ENCODE measurements at regions not wholly inside any gene's neighbourhood (a gene's known extent, or its start where the extent isn't known, plus 50 kb on each side); places are given as distances from the start of the nearest gene placed in this dataset.
A peak's percentile ranks its signal among the peaks of the same experiment; 100 is the strongest.
"Not testable (repeated sequence)": the region's sequence is repeated elsewhere in the genome, so short reads cannot be mapped to it uniquely, and the experiment has no call there.

DNA sequence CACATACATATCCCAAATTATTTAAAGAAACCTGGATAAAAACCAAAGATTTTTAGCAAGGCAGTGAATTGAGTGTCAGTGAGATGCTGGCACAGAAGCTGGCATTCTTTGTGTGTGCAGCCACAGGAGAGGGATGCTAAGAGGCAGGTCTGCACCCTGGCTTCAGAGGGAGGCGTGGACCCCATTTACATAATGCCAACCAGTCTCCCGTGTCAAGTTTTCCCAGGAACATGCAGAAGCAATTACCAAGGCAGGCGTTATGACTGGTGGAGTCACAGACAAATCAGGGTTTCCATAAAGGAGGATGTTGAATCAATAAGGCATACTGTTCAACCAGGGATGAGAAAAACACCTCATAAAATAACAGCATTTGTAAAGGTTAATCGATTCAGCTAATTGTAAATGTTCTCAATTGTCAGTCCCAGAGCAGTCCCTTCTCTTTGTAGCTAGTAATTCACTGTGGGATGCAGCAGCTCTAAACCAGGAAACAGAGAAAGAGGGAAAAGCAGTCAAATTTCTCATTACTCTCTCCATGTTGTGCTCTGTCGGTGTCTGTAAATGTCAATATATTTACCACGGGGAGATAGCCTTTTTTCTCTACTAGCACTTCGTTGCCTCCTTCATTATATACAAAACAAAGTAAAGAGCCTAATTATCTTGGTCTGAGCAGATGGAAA is 452.4 kb upstream of the GRAMD2B start:
- DNase-seq (ENCODE audit: insufficient read length, low spot score) (no peak), FAIRE-seq (no peak)

DNA sequence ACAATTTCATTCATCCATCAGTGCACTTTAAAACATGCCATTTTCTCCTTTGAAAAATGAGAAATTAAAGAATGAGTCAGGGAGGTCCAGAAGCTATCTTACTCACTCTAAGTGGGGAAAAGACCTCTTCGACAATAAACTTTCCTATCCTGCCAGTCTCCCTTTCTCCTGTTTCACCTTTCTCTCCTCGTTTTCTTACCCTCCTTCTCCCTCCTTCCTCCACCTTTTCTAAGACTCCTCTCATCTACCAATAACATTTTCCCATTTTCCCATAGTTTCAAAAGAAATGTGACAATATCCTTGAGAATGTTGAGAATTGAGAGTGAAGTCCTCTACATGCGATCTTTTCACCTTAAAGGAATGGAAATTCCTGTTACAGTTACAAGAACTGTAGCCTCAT is 450.5 kb upstream of the GRAMD2B start:
- no peak for DNase-seq (ENCODE audit: insufficient read length, low spot score)
- no peak for FAIRE-seq

DNA sequence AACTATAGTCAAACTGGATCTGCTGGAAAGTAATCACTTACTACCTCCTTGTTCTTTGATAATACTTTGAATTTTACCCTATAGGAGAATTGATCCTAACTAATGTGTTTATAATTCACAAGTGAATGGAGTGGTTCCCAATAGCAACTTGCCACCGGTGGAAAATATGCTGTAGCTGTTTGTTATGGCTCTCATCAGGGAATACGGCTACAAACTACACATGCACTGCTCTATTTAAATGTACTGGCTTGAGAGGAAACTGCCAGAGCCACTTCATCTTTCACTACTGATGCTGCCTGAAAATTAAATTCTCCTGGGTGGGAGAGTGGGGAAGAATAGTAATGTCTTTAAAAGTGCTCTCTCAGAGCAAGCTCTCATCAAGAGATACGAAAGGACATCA is 448.5 kb upstream of the GRAMD2B start:
- FAIRE-seq (no peak), DNase-seq (ENCODE audit: insufficient read length, low spot score) (no peak)

DNA sequence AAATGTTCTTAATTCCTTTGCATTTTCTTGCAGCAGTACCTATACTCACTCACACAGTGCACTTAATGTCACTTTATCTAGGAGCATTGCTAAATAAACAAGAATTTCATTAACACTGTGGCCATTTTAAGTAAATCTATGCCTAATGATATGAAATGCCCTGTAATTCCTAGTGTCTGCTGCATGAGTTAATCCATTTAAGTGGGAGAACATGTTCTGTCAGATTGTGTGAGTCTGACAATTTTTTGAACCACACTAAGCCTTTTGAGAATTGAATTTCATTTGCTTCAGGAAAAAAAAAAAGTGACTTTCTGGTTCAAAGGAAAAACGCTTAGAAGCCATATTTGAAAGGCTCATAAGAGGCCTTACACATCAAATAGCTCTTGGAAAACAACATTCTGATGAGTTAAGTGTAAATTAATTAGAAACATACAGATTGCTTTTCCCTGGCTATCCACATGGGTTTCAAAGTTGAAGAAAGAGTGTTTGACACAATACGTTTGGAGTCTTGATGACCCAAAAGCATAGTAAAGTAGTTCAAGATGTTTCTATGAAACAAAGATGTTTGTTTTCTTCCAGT is 446.7 kb upstream of the GRAMD2B start:
- DNase-seq (ENCODE audit: insufficient read length, low spot score) (no peak), FAIRE-seq (no peak)

DNA sequence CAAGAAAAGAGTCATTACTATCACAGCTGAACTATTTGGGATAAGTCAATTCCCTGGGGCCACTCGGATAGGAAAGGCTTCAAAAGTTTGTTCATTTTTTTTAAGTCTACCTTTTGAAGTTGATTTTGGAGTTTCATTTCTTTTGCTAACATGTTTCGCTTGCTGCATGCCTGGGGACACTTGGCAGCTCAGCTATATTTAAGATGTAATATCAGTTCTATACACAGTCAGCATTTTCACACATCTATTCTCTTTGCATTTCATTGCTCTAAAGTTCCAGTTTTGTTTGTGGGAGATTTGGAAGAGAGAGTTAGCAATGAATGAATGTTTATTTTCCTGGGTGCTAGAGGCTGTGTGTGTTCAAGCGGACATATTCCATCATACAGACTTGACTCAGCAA is 445.2 kb upstream of the GRAMD2B start:
- FAIRE-seq = no peak
- DNase-seq (ENCODE audit: insufficient read length, low spot score) = no peak

DNA sequence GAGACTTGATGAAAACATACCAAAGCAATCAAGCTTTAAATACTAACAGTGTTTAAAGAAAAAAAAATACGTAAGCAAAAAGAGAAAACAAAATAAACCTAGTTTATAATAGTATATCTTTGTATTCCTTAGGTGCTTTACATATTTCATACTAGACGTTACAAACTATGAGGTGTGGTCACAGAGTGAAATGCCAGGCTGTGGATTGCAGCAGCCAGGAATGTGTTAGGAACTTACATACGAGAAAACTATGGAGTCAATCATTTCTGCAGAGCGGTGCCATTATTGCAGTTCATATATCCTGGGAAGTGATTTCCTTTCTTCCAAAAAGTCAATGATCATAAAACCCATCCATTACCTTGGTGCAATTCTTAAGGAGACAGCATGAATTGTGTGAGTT is 443.6 kb upstream of the GRAMD2B start:
- DNase-seq (ENCODE audit: insufficient read length, low spot score) (no peak), FAIRE-seq (no peak)

DNA sequence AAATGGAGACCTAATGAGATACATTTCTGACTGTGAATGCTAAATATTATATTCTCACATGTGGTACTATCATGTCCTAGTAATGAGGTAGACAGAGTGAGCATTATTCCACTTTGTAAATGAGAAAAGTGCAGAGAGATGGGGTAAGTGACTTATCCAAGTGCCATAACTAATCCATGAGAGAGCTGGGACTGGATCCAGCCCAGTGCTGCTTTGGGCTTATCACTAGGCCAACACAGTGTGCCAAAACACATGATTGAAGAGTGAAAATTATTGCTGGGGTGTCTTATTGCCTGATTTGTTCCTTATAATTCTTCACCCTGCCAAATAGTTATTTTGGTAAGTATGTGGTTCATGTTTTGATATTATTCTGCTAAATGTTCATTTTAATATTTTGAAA is 442.2 kb upstream of the GRAMD2B start:
- no peak for FAIRE-seq
- no peak for DNase-seq (ENCODE audit: insufficient read length, low spot score)

DNA sequence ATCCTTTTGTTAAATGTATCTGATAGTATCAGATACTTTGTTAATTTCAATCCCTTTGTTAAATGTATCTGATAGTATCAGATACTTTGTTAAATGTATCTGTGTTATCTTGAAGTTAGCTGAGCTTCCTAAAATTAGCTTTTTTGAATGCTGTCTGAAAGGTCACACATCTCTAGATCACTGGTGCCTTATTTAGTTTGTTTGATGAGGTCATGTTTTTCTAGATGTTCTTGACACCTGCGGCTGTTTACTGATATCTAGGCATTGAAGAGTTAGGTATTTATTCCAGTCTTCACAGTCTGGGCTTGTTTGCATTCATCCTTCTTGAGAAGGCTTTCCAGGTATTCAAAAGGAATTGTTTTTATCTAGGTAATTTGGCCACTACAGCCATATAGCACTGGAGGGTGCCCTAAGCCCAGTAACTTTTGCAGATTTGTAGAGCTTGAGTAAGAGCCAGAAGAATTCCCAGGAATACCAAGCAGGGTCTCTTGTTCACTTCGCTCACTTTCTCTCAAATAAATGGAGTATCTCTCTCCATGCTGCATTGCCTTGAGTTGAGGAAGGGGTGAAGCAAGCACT is 435.4 kb upstream of the GRAMD2B start:
- no peak for DNase-seq (ENCODE audit: insufficient read length, low spot score)
- no peak for FAIRE-seq

DNA sequence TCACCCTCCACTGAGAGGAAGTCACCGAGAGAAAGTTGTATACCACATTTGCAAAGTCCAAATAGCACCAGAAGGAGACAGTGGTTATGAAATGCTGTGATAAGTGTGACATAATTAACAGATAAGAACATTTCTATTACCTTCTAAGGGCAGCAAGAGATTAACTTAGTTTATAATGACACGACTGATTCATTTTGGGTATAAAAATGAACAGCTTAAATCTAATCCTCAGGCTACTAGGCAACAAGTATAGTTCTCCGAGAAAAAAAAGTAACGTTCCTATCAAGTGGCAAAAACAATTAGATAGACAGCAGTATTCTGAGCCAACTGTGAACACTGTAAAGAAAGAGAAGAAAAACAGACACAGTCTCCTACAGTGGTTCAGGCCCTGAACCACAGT is 431.2 kb upstream of the GRAMD2B start:
- FAIRE-seq (no peak), DNase-seq (ENCODE audit: insufficient read length, low spot score) (no peak)

DNA sequence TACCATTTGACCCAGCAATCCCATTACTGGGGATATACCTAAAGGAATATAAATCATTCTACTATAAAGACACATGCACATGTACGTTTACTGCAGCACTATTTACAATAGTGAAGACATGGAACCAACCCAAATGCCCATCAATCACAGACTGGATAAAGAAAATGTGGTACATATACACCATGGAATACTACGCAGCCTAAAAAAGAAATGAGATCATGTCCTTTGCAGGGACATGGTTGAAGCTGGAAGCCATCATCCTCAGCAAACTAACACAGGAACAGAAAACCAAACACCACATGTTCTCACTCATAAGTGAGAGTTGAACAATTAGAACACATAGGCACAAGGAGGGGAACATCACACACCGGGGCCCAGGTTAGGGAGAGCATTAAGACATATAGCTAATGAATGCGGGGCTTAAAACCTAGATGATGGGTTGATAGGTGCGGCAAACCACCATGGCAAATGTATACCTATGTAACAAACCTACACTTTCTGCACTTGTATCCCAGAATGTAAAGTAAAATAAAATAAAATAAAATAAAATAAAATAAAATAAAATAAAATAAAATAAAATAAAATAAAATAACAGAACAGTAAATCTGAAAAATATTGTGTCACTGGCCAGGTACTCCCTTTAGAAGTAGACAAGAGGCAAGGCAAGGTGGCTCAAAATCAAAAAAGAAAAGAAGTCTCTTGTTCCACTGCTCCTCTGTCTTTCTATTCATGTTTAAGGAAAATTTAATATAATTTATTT is 423.8 kb upstream of the GRAMD2B start:
- DNase-seq (ENCODE audit: insufficient read length, low spot score); FAIRE-seq: not testable (repeated sequence)

DNA sequence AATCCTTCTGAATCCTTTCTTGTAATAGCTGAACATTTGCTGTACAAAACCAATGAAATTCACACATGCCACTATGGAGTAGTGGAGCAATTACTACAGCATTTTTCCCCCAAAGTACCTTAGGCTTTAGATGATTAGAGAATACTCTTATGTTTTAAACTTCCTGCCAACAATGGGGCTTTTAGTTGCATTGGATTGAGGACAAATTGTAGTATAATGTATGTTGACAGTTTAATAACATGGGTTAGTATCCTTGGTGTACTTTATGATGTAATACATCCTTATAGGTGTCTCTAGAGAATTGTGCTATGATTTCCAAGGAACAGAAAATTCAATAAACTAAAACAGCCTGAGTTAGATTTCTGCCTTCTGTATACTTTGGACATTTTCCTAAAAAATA is 422.7 kb upstream of the GRAMD2B start:
- FAIRE-seq (no peak), DNase-seq (ENCODE audit: insufficient read length, low spot score) (no peak)

DNA sequence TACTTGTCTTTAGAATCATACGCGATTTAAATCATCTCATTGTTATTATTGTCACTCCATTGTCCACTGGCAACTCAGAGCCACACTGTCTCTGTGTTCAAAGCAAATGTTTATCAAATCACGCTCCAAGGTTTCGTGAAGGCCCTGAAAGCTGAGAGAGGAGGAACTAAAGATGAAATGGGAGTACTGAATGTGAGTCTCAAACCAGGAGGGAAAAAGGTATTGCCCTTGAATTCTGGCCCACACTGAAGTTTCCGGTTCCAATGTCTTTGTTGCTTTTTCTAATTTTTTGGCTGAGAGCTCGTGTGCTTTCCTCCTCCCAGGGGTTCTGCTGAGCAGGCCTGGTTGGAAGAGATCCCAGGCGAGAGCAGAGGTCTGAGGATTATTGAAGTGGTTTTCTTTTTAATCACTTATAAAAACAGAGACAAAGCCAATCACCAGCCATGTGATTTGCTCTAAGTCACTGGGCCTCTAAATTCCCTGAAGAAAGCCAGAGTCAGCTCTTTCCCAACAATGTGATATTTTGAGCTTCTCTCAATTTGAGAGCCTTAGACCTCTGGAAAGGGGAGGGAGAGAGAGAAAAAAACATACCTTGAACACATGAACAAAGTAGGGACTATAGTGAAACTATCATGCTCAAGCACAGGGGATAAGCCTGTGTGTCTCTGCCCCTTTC is 420.8 kb upstream of the GRAMD2B start:
- DNase-seq (ENCODE audit: insufficient read length, low spot score) (no peak), FAIRE-seq (no peak)

DNA sequence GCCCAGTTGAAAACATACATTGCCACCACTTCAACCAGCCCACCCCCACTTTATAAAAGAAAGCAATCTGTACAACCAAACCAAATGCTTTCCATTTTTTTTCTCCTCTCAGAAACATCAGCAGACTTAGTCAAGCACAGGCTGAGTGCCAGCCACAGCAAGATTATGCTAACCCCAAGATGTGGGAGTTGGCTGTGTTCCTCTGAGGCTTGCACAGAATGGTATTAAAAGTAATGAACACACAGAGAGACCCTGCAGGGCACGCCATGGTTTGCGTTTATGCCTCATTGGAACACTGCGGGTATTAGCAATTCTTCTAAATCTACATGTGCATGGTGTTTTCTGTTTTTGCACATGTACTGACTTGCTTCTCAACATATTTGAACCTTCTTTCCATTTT is 419.9 kb upstream of the GRAMD2B start:
- DNase-seq (ENCODE audit: insufficient read length, low spot score) = no peak
- FAIRE-seq = no peak

DNA sequence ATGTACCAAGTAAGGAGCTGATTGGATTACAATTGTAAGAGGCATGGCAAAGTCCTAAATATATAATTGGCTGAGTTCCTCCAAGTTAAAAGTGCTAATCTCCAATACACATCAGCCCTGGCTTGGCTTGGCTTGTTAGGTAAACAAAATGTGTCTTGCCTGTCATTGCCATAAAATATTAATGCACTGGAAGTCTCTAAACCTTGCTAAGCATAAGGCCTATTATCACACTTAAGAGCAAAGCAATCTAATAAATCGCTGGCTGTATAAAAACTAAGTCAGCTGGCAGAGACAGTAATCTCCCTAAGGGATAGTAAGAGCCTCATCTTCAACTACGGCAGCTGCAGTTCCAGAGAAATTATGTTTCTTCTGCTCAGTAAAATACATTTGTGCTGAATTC is 418.6 kb upstream of the GRAMD2B start:
- FAIRE-seq (no peak), DNase-seq (ENCODE audit: insufficient read length, low spot score) (no peak)

DNA sequence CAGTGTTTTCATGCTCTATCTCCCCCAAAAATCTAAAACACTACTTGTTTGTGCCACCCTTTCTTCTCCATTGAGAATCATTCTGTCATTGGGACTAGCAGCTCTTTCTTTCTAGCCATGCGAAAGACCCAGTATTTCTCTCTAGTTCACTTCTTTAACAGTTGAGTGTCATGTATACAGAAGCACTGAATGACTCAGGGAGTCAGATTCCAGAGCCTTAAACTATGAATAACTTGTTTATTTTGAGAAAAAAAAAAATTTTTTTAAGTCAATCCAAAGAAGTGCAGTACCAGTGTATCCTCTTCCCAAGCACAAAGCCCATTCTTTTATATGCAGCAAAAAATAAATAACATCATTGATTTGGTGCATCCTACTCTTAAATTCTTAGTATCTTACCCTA is 415.4 kb upstream of the GRAMD2B start:
- DNase-seq (ENCODE audit: insufficient read length, low spot score) (no peak), FAIRE-seq (no peak)

DNA sequence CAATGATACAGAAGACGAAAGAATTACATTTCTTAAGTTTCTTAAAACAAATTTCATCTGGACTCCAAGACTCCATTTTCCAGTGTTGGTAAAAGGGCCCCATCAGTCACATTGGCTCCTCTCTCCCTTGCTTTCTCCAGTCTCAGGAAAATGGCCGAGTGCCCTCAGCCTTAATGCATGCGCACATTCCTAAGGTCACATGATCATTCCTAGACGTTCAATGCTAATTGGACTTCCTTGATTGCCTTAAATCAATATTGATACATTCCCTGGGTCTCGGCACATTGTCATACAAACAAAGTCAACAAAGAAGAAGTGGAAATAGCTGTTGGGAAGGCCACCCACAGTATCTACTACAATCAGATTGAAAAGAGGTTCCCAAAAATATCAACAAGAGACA is 413.6 kb upstream of the GRAMD2B start:
- DNase-seq (ENCODE audit: insufficient read length, low spot score) (no peak), FAIRE-seq (no peak)

DNA sequence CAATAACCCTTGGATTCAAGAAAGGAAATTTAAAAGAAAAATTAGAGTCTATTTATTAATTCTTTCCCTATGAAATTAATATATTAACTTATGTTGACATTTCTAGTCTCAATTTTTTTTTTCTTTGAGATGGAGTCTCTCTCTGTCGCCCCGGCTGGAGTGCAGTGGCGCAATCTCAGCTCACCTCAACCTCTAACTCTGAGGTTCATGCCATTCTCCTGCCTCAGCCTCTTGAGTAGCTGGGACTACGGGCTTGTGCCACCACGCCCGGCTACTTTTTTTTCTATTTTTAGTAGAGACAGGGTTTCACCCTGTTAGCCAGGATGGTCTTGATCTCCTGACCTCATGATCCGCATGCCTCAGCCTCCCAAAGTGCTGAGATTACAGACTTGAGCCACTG is 411.7 kb upstream of the GRAMD2B start:
- not testable (repeated sequence) for FAIRE-seq; DNase-seq (ENCODE audit: insufficient read length, low spot score)

DNA sequence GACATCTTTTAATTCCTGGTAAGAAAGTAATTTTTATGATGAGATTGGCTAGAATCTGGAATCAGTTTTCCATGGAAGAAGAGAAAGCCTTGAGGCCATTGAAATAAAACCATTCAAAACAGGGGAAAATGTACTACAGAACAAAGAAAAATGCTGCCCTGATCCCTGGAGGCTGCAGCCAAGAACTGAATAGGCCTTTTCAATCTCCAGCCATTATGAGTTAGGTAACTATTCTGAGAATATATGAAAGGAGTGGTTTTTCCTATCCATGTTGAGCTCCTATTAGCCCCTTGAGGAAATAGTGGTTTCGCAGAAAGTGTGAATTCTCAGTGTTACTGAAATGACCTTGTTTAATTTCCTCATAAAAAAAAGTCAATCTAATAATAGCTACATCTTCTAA is 408.5 kb upstream of the GRAMD2B start:
- DNase-seq (ENCODE audit: insufficient read length, low spot score) (no peak), FAIRE-seq (no peak)

DNA sequence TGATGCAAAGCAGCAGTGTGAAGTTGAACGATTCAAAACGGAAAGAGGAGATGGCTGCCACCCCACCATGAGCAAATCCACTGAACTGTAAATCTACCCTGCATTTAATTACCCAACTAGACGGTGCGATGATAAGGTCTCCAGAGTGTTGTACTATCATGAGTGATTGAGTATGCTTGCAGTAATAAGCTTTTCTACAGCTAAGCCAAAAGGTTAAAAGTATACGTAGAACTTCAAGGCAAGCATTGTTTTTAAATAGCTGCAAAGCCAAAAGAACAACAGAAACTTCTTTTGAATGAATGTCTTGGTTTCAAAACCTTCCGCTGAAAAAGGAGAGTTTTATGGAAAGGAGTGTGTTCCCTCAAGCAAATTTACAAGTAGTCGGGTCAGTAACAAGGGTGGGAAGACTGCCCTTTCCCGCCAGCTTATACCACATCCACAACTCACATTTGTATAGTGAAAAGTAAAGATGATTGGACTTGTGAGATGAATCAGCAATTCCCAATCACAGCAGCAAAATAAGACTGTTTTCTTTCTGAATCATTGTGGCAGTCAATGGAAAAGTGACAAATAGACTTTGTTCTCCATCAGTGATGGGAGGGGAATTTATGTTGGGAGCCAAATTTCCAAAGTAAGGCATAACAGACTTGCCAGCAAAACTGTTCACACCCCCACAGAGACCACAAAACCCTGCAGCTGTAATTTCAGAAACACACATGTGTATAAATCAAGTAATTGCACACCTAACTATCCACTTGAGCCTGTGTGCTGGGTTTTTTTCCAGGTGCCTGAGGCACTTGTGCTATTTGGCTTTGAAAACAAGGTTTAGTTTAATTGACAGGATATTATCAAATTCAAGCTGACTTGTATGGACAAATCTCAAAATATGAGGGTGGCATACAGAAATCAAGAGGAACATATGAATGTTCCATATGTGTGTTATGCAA is 407.7 kb upstream of the GRAMD2B start:
- peak; percentile 40 for FAIRE-seq
- DNase-seq (ENCODE audit: insufficient read length, low spot score) = no peak

DNA sequence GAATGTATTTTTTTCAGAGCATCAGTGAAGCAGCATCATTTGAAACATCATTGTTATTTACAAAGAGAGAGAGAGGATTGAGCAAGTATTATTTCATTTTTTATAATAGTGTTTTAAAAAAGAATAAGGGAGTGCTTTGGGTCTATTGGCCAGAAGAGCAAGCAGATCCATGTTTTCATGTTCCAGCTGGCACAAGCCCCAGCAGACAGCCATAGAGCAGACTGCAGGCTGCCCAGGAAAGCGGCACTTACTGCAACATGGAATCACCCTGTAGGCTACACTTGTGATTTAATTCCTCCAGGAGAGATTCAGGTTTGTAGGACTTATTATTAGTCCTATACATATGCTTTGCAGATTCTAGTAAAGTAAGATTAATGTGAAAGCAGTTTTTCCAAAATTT is 407.0 kb upstream of the GRAMD2B start:
- FAIRE-seq = no peak

More for the DNA sequence above, 407.0 kb upstream of the GRAMD2B start:
- no peak for DNase-seq (ENCODE audit: insufficient read length, low spot score)
